ENCODE measurements at regions not wholly inside any gene's neighbourhood (a gene's known extent, or its start where the extent isn't known, plus 50 kb on each side); places are given as distances from the start of the nearest gene placed in this dataset.

GRCh38 chr1:37399830-37400464, 74.4 kb upstream of the ZC3H12A start (continued):
- TF ChIP-seq HIC1 (tag by site-specific recombination; IDR thresholded peaks at IDR 0.05) (no peak), ZBTB11 (tag by site-specific recombination; conservative IDR thresholded peaks at IDR 0.05; ENCODE audit: low read depth) (no peak), ZNF10 (tag by site-specific recombination; IDR thresholded peaks at IDR 0.05) (no peak), KLF1 (tag by site-specific recombination; IDR thresholded peaks at IDR 0.05) (no peak), ZNF707 (tag by site-specific recombination; IDR thresholded peaks at IDR 0.05) (no peak), GLIS1 (tag by site-specific recombination; IDR thresholded peaks at IDR 0.05) (no peak), ZNF701 (tag by site-specific recombination; IDR thresholded peaks at IDR 0.05) (no peak), ZNF18 (tag by site-specific recombination; IDR thresholded peaks at IDR 0.05) (no peak), ZNF513 (tag by site-specific recombination; IDR thresholded peaks at IDR 0.05) (no peak), OVOL3 (tag by site-specific recombination; IDR thresholded peaks at IDR 0.05) (no peak)

- H3K27ac ChIP-seq (ENCODE audit: extremely low read depth, low read depth, low read length), result no peak overlapping the region
- ChIA-PET CTCF (no interaction called here), POLR2A (interaction anchor here (0.6 kb wide), 1 partner anchor 1590 kb away, joined by 5 read pairs; no protein-coding TSS in a partner anchor)
- TF ChIP-seq ZNF791 (tag by site-specific recombination; IDR thresholded peaks at IDR 0.05), result no peak
- no peak for TF ChIP-seq ZNF777 (tag by site-specific recombination; IDR thresholded peaks at IDR 0.05; ENCODE audit: borderline replicate concordance)
- TF ChIP-seq GLI2 (tag by site-specific recombination; IDR thresholded peaks at IDR 0.05; ENCODE audit: borderline replicate concordance, low read depth), result no peak
- TF ChIP-seq ZNF174 (tag by site-specific recombination; IDR thresholded peaks at IDR 0.05), result no peak
- no peak for TF ChIP-seq ZNF362 (tag by site-specific recombination; IDR thresholded peaks at IDR 0.05)
- TF ChIP-seq ZBTB20 (tag by site-specific recombination; IDR thresholded peaks at IDR 0.05), result no peak
- TF ChIP-seq TRIM28 (IDR thresholded peaks at IDR 0.05; ENCODE audit: borderline replicate concordance, low read length), result no peak
- TF ChIP-seq ZXDB (tag by site-specific recombination; IDR thresholded peaks at IDR 0.05), result no peak
- no peak for TF ChIP-seq PBX3 (CRISPR knock-in tag; IDR thresholded peaks at IDR 0.05)
- no peak for TF ChIP-seq ZNF785 (tag by site-specific recombination; IDR thresholded peaks at IDR 0.05)
- no peak for TF ChIP-seq ATF2 (tag by site-specific recombination; IDR thresholded peaks at IDR 0.05; ENCODE audit: low read depth)
- no peak for TF ChIP-seq GLIS2 (tag by site-specific recombination; IDR thresholded peaks at IDR 0.05)
These were observed 73.7 kb upstream of the ZC3H12A start for GRCh38 chr1:37400466-37401225.

More at GRCh38 chr1:37400466-37401225, 73.7 kb upstream of the ZC3H12A start:
- Histone ChIP-seq H3K9me3 (ENCODE audit: control insufficient read depth, insufficient read depth, low read depth, low read length) (no peaks in the 10 kb centered on the region), H3K4me1 (ENCODE audit: control insufficient read depth, insufficient read depth, low read length) (no peaks in the 10 kb centered on the region), H3K4me3 (ENCODE audit: low read depth, low read length) (no peak overlapping the region), H3K36me3 (ENCODE audit: control insufficient read depth in 2 of 2, insufficient read depth in 1 of 2, low read length in 2 of 2) (no peaks in the 10 kb centered on the region)

Measured in HEK293 (cell line).